GM23248 (cell line): ENCODE measurements at regions not wholly inside any gene's neighbourhood (a gene's known extent, or its start where the extent isn't known, plus 50 kb on each side); places are given as distances from the start of the nearest gene placed in this dataset.

ENCODE experiments used
- DNase-seq: peaks from one replicate; pipeline ENCODE4 v3.0.0-alpha.2; 2015
- H2AFZ ChIP-seq: fragments of 200-600 bp; sonication (generic); 2 replicates; pipeline ENCODE4 v1.6.1; 2016; ENCODE audit warnings: antibody characterized with exemption
- H3F3A ChIP-seq: fragments of 200-600 bp; sonication (generic); 2 replicates; pipeline ENCODE4 v1.6.1; 2016; ENCODE audit warnings: mild to moderate bottlenecking, antibody characterized with exemption, mixed run types; ENCODE audit not compliant: insufficient read depth
- H3K27ac ChIP-seq: fragments of 200-600 bp; sonication (generic); 2 replicates; pipeline ENCODE4 v1.5.1; 2016; ENCODE audit warnings: mild to moderate bottlenecking
- H3K27me3 ChIP-seq: fragments of 200-600 bp; sonication (generic); replicated peaks from 2 replicates; pipeline ENCODE4 v1.6.1; 2016; ENCODE audit warnings: mild to moderate bottlenecking; ENCODE audit not compliant: insufficient read depth
- H3K36me3 ChIP-seq: fragments of 200-600 bp; sonication (generic); 2 replicates; pipeline ENCODE4 v1.6.1; 2016; ENCODE audit warnings: low read depth, mild to moderate bottlenecking
- H3K4me1 ChIP-seq: fragments of 200-600 bp; sonication (generic); 2 replicates; pipeline ENCODE4 v1.6.1; 2016; ENCODE audit warnings: mild to moderate bottlenecking; ENCODE audit not compliant: insufficient read depth
- H3K4me2 ChIP-seq: fragments of 200-600 bp; sonication (generic); one replicate; pipeline ENCODE4 v1.6.1; 2016; ENCODE audit warnings: mild to moderate bottlenecking; ENCODE audit not compliant: unreplicated experiment
- H3K4me3 ChIP-seq: fragments of 200-600 bp; sonication (generic); 2 replicates; pipeline ENCODE4 v1.5.1; 2016; ENCODE audit warnings: mild to moderate bottlenecking
- H3K79me2 ChIP-seq: fragments of 200-600 bp; sonication (generic); 2 replicates; pipeline ENCODE4 v1.6.1; 2016; ENCODE audit warnings: mild to moderate bottlenecking; ENCODE audit not compliant: insufficient read depth
- H3K9ac ChIP-seq: fragments of 200-600 bp; sonication (generic); 2 replicates; pipeline ENCODE4 v1.6.1; 2016; ENCODE audit warnings: mild to moderate bottlenecking
- H3K9me2 ChIP-seq: fragments of 200-600 bp; sonication (generic); 2 replicates; pipeline ENCODE4 v1.6.1; 2016; ENCODE audit warnings: mixed run types, mild to moderate bottlenecking, moderate library complexity; ENCODE audit not compliant: insufficient read depth
- H3K9me3 ChIP-seq: fragments of 200-600 bp; sonication (generic); one replicate; pipeline ENCODE4 v1.6.1; 2017; ENCODE audit warnings: low read depth
- H4K20me1 ChIP-seq: fragments of 200-600 bp; sonication (generic); 2 replicates; pipeline ENCODE4 v1.6.0; 2016; ENCODE audit not compliant: insufficient read depth
- EZH2 ChIP-seq: fragments of 200-600 bp; sonication (generic); IDR thresholded peaks from 2 replicates; pipeline ENCODE4 v1.6.1; 2018; ENCODE audit warnings: antibody characterized with exemption, mild to moderate bottlenecking; ENCODE audit not compliant: insufficient read depth, poor library complexity, severe bottlenecking
- EZH2phosphoT487 ChIP-seq: fragments of 200-600 bp; sonication (generic); IDR thresholded peaks from 2 replicates; pipeline ENCODE4 v1.6.1; 2018; ENCODE audit warnings: antibody characterized with exemption, moderate library complexity, mild to moderate bottlenecking, low read depth; ENCODE audit not compliant: insufficient read depth
- WGBS, 2 experiments: methylation state at CpG; one replicate each; pipeline ENCODE4 v1.1.6; 2015 to 2017; ENCODE audit warnings: low lambda C conversion rate in 2 of 2, low coverage in 1 of 2; ENCODE audit errors: missing lambda C conversion rate in 2 of 2; 5-methylcytosine and 5-hydroxymethylcytosine counted together
- in situ Hi-C: fragments of 300-500 bp; cut with MboI; formaldehyde crosslinking; loops from 2 replicates; pipeline ENCODE4 v1.15.0; 2020

DNA sequence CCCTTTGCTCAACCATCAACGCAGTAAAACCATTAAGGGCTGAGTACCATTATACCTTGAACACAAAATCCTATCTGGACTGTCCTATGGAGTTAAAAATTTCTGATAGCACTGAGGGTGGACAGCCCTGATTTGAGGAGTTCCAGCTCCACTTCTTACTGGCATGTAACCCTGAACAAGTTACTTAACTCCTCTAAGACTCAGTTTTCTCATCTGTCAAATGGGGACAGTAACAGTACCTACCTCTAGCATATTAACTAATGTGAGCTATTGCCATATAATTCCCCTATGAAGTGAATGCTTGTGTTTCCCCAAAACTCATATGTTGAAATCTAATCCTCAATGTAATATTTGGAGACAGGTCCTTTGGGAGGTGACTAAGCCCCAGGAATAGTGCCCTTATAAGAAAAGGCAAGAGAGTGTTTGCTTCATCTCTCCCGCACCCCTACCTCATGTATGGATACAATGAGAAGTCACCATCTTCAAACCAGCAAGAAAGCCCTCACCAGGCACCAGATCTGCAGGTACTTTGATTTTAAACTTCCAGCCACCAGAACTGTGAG is 61.9 kb upstream of the DOCK9 start:
- WGBS, 2 experiments: 98 to 100% methylated on average over 2 of the region's 2 CpGs
- TF ChIP-seq EZH2 (no peak), EZH2phosphoT487 (no peak)
- Histone ChIP-seq H3F3A (no peaks in the 10 kb centered on the region), H3K9ac (no peak overlapping the region), H3K27me3 (no peaks in the 10 kb centered on the region), H3K79me2 (no peaks in the 10 kb centered on the region), H3K4me2 (no peak overlapping the region), H4K20me1 (no peaks in the 10 kb centered on the region), H3K9me3 (no peaks in the 10 kb centered on the region), H3K4me1 (no peaks in the 10 kb centered on the region), H3K36me3 (no peaks in the 10 kb centered on the region), H2AFZ (no peak overlapping the region), H3K9me2 (no peaks in the 10 kb centered on the region), H3K4me3 (no peak overlapping the region), H3K27ac (no peak overlapping the region)
- in situ Hi-C loops: no loop called here
- no peak for DNase-seq

DNA sequence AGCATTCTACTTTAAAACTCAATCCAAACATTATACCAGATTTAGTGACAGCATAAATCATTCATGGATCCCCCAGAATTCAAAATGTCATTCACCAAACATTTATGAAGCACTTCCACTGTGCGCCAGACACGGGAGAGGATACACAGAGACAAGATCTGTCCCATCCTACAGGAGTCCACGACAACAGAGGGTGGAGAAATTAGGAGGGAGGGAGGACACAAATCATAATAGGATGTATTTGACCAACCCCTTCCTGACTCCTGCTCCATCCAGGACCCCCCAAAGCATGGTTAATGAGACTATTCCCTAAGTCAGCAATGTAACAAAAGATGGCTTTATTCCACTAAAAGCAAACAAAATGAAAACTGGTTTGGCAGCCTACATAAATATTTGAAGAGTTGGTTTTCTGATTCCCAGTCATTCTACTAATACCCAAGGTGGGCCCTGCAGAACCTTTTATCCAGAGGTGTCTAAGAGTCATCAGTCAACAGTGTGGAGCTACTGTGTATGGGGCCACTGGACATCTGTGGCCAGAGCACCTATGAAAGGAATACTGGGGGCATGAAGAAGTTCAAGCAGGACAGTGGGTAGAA is 62.8 kb upstream of the DOCK9 start:
- H2AFZ ChIP-seq: no peak overlapping the region
- in situ Hi-C loops: no loop called here
- 83 to 88% methylated on average over 3 of the region's 3 CpGs for WGBS, 2 experiments
- H3K79me2 ChIP-seq: no peaks in the 10 kb centered on the region
- H3K27ac ChIP-seq: no peak overlapping the region
- H3K27me3 ChIP-seq: no peaks in the 10 kb centered on the region
- H3K9ac ChIP-seq: no peak overlapping the region
- H3K4me1 ChIP-seq: no peaks in the 10 kb centered on the region; the same call in 1 of the 2 replicates
- H3K9me2 ChIP-seq: no peaks in the 10 kb centered on the region
- H3K4me2 ChIP-seq: no peak overlapping the region
- no peaks in the 10 kb centered on the region for H4K20me1 ChIP-seq
- DNase-seq: no peak
- no peaks in the 10 kb centered on the region for H3F3A ChIP-seq
- no peak overlapping the region for H3K4me3 ChIP-seq
- H3K9me3 ChIP-seq: no peaks in the 10 kb centered on the region
- TF ChIP-seq EZH2: no peak
- no peak for TF ChIP-seq EZH2phosphoT487
- no peaks in the 10 kb centered on the region for H3K36me3 ChIP-seq

DNA sequence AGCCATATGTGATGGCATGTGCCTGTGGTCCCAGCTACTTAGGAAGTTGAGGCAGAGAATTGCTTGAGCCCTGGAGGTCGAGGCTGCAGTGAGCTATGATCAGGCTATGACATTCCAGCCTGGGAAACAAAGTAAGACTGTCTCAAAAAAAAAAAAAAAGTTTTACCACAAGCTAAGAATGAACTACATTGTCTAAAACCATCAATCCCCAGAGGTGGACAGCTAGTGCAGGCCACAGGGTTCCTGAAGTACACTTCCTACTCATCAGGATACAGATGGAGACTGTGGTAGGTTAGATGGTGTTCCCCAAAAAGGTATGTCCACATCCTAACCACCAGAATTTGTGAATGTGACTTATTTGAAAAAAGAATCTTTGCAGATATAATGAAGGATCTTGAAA is 63.5 kb upstream of the DOCK9 start:
- Histone ChIP-seq H3K9me3 (no peaks in the 10 kb centered on the region), H3K9ac (no peak overlapping the region), H3K79me2 (no peaks in the 10 kb centered on the region), H3K4me1 (no peaks in the 10 kb centered on the region; the same call in 1 of the 2 replicates), H3K9me2 (no peaks in the 10 kb centered on the region), H4K20me1 (no peaks in the 10 kb centered on the region), H3K4me2 (no peak overlapping the region), H3K27me3 (no peaks in the 10 kb centered on the region), H3K36me3 (no peaks in the 10 kb centered on the region), H3K27ac (no peak overlapping the region), H3F3A (no peaks in the 10 kb centered on the region), H2AFZ (no peak overlapping the region), H3K4me3 (no peak overlapping the region)
- WGBS, 2 experiments: 72 to 100% methylated on average over 1 of the region's 1 CpG
- in situ Hi-C loops: no loop called here
- no peak for DNase-seq
- TF ChIP-seq EZH2phosphoT487: no peak
- no peak for TF ChIP-seq EZH2

DNA sequence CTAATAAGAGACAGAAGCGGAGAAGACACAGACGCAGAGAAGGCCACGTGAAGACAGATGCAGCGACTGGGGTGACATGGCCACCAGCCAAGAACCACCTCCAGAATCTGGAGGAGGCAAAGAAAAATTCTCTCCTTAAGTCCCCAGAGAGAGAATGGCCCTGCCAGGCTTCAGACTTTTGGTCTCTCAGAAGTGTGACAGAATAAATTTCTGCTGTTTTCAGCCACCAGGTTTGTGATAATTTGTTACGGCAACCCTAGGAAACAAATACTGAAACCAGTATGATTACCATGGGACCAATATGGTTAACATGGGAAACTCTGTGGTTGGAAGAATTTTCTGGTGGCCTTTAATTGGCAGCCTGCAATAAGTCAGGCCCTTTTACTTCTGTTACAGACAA is 63.9 kb upstream of the DOCK9 start:
- in situ Hi-C loops: no loop called here
- TF ChIP-seq EZH2phosphoT487: no peak
- TF ChIP-seq EZH2: no peak
- WGBS, 2 experiments: 94 to 95% methylated on average over 5 of the region's 5 CpGs

More for the DNA sequence above, 63.9 kb upstream of the DOCK9 start:
- no peaks in the 10 kb centered on the region for H3K9me2 ChIP-seq
- H3K9ac ChIP-seq: no peak overlapping the region
- no peaks in the 10 kb centered on the region for H3K36me3 ChIP-seq
- H2AFZ ChIP-seq: no peak overlapping the region
- H3K4me1 ChIP-seq: no peaks in the 10 kb centered on the region; the same call in 1 of the 2 replicates
- no peak overlapping the region for H3K4me2 ChIP-seq
- H3K9me3 ChIP-seq: no peaks in the 10 kb centered on the region
- no peak overlapping the region for H3K4me3 ChIP-seq
- no peak overlapping the region for H3K27ac ChIP-seq
- no peaks in the 10 kb centered on the region for H3F3A ChIP-seq
- H3K27me3 ChIP-seq: no peaks in the 10 kb centered on the region
- H4K20me1 ChIP-seq: no peaks in the 10 kb centered on the region
- H3K79me2 ChIP-seq: no peaks in the 10 kb centered on the region
- DNase-seq: no peak
